WTC11 (cell line): ENCODE measurements at regions not wholly inside any gene's neighbourhood (a gene's known extent, or its start where the extent isn't known, plus 50 kb on each side); places are given as distances from the start of the nearest gene placed in this dataset.

ENCODE experiments used
- ATAC-seq: fragments of 200-7000 bp; cut with Tn5 transposase; 2 replicates; pipeline ENCODE4 v1.10.0; 2021; ENCODE audit warnings: mild to moderate bottlenecking, moderate library complexity
- CTCF ChIA-PET: fragments of 300-600 bp; sonication (Branson Sonifier 250); formaldehyde crosslinking; loops from one replicate; lab custom pipeline; 2021; ENCODE audit warnings: antibody characterized with exemption; lab: Charles Lee
- POLR2A ChIA-PET: fragments of 350-600 bp; sonication (Branson Sonifier 250); formaldehyde crosslinking; loops from one replicate; lab custom pipeline; 2021; ENCODE audit warnings: antibody characterized with exemption; lab: Charles Lee
- DNase-seq: peaks from one replicate; pipeline ENCODE4 v3.0.0; 2021; ENCODE audit warnings: low spot score
- H3K27ac Mint-ChIP-seq: 2 replicates; pipeline ENCODE4 v1.8.0; 2021; ENCODE audit warnings: mixed read lengths
- H3K27me3 Mint-ChIP-seq: 2 replicates; pipeline ENCODE4 v1.8.0; 2021; ENCODE audit warnings: low read depth, mild to moderate bottlenecking, moderate library complexity, mixed read lengths
- H3K36me3 Mint-ChIP-seq: 2 replicates; pipeline ENCODE4 v1.8.0; 2021; ENCODE audit warnings: mixed read lengths
- H3K4me1 Mint-ChIP-seq: 2 replicates; pipeline ENCODE4 v1.8.0; 2022; ENCODE audit warnings: mixed read lengths
- H3K4me3 Mint-ChIP-seq: 2 replicates; pipeline ENCODE4 v1.8.0; 2021; ENCODE audit warnings: mild to moderate bottlenecking, moderate library complexity, mixed read lengths
- H3K9me3 Mint-ChIP-seq: 2 replicates; pipeline ENCODE4 v1.8.0; 2021; ENCODE audit warnings: mixed read lengths
- ATF1 ChIP-seq: sonication (generic); formaldehyde crosslinking; IDR thresholded peaks from 2 replicates; pipeline ENCODE4 v1.8.1; 2023; ENCODE audit warnings: mild to moderate bottlenecking, moderate library complexity, missing genetic modification reagents
- CREB1 ChIP-seq: sonication (generic); formaldehyde crosslinking; IDR thresholded peaks from 2 replicates; pipeline ENCODE4 v1.8.0; 2023; ENCODE audit warnings: mild to moderate bottlenecking, missing genetic modification reagents
- EMX1 ChIP-seq: fragments of 250-450 bp; sonication (Bioruptor Pico); IDR thresholded peaks from 2 replicates; pipeline ENCODE4 v1.8.0; 2021; ENCODE audit warnings: mild to moderate bottlenecking
- ETV6 ChIP-seq: sonication (generic); formaldehyde crosslinking; IDR thresholded peaks from 2 replicates; pipeline ENCODE4 v1.8.1; 2022; ENCODE audit warnings: mild to moderate bottlenecking, missing genetic modification reagents
- FOXJ3 ChIP-seq: sonication (generic); formaldehyde crosslinking; IDR thresholded peaks from 2 replicates; pipeline ENCODE4 v1.9.0; 2021; ENCODE audit warnings: missing genetic modification reagents, mild to moderate bottlenecking, borderline replicate concordance
- GRHL2 ChIP-seq: fragments of 250-450 bp; sonication (Bioruptor Pico); IDR thresholded peaks from 2 replicates; pipeline ENCODE4 v1.8.0; 2022; ENCODE audit warnings: mild to moderate bottlenecking, moderate library complexity; ENCODE audit not compliant: insufficient replicate concordance, severe bottlenecking
- IRF2 ChIP-seq: sonication (generic); formaldehyde crosslinking; IDR thresholded peaks from 2 replicates; pipeline ENCODE4 v1.8.0; 2022; ENCODE audit warnings: low read depth, missing genetic modification reagents, borderline replicate concordance
- MXD4 ChIP-seq: fragments of 250-450 bp; sonication (Bioruptor Pico); IDR thresholded peaks from 2 replicates; pipeline ENCODE4 v1.8.0; 2021; ENCODE audit warnings: mild to moderate bottlenecking, moderate library complexity, borderline replicate concordance
- MYBL2 ChIP-seq: sonication (generic); formaldehyde crosslinking; IDR thresholded peaks from 2 replicates; pipeline ENCODE4 v1.8.1; 2023; ENCODE audit warnings: mild to moderate bottlenecking, moderate library complexity, missing genetic modification reagents
- NFATC4 ChIP-seq: fragments of 250-450 bp; sonication (Bioruptor Pico); IDR thresholded peaks from 2 replicates; pipeline ENCODE4 v1.9.0; 2021; ENCODE audit warnings: mild to moderate bottlenecking
- NR2C2 ChIP-seq: sonication (generic); formaldehyde crosslinking; IDR thresholded peaks from 2 replicates; pipeline ENCODE4 v1.8.0; 2022; ENCODE audit warnings: mild to moderate bottlenecking, missing genetic modification reagents
- NR3C1 ChIP-seq: sonication (generic); formaldehyde crosslinking; conservative IDR thresholded peaks from 2 replicates; pipeline ENCODE4 v1.8.1; 2023; ENCODE audit warnings: low read depth, mild to moderate bottlenecking, missing genetic modification reagents
- TEAD1 ChIP-seq: sonication (generic); formaldehyde crosslinking; IDR thresholded peaks from 2 replicates; pipeline ENCODE4 v1.8.0; 2022; ENCODE audit warnings: mild to moderate bottlenecking, missing genetic modification reagents
- TEAD4 ChIP-seq: sonication (generic); formaldehyde crosslinking; IDR thresholded peaks from 2 replicates; pipeline ENCODE4 v1.8.0; 2022; ENCODE audit warnings: mild to moderate bottlenecking, missing genetic modification reagents
- ZNF121 ChIP-seq: sonication (generic); formaldehyde crosslinking; IDR thresholded peaks from 2 replicates; pipeline ENCODE4 v1.8.0; 2023; ENCODE audit warnings: missing genetic modification reagents
- ZNF219 ChIP-seq: sonication (generic); formaldehyde crosslinking; IDR thresholded peaks from 2 replicates; pipeline ENCODE4 v1.8.0; 2023; ENCODE audit warnings: missing genetic modification reagents, mild to moderate bottlenecking, borderline replicate concordance
- ZNF232 ChIP-seq: sonication (generic); formaldehyde crosslinking; IDR thresholded peaks from 2 replicates; pipeline ENCODE4 v1.8.0; 2022; ENCODE audit warnings: mild to moderate bottlenecking, missing genetic modification reagents
- ZNF263 ChIP-seq: sonication (generic); formaldehyde crosslinking; IDR thresholded peaks from 2 replicates; pipeline ENCODE4 v1.8.1; 2022; ENCODE audit warnings: low read depth, mild to moderate bottlenecking, moderate library complexity, missing genetic modification reagents
- ZNF317 ChIP-seq: sonication (generic); formaldehyde crosslinking; IDR thresholded peaks from 2 replicates; pipeline ENCODE4 v1.8.1; 2023; ENCODE audit warnings: low read depth, mild to moderate bottlenecking, moderate library complexity, missing genetic modification reagents, borderline replicate concordance
- ZNF423 ChIP-seq: fragments of 250-450 bp; sonication (Bioruptor Pico); IDR thresholded peaks from 2 replicates; pipeline ENCODE4 v2.1.2; 2022; ENCODE audit warnings: mild to moderate bottlenecking, moderate library complexity
- TF ChIP-seq, protein P1 (sequence below): fragments of 250-450 bp; sonication (Bioruptor Pico); conservative IDR thresholded peaks from 2 replicates; pipeline ENCODE4 v1.9.0; 2021; ENCODE audit warnings: mild to moderate bottlenecking
- TF ChIP-seq, protein P2 (sequence below): fragments of 250-450 bp; sonication (Bioruptor Pico); IDR thresholded peaks from 2 replicates; pipeline ENCODE4 v1.9.0; 2021; ENCODE audit warnings: moderate library complexity, mild to moderate bottlenecking, inconsistent platforms, borderline replicate concordance
- TF ChIP-seq, protein P3 (sequence below): sonication (generic); formaldehyde crosslinking; IDR thresholded peaks from 2 replicates; pipeline ENCODE4 v1.8.1; 2023; ENCODE audit warnings: mild to moderate bottlenecking, missing genetic modification reagents
- TF ChIP-seq, protein P4 (sequence below): sonication (generic); formaldehyde crosslinking; IDR thresholded peaks from 2 replicates; pipeline ENCODE4 v1.8.1; 2022; ENCODE audit warnings: missing genetic modification reagents, borderline replicate concordance
- TF ChIP-seq, protein P5 (sequence below): fragments of 250-450 bp; sonication (Bioruptor Pico); IDR thresholded peaks from 2 replicates; pipeline ENCODE4 v2.1.2; 2022; ENCODE audit warnings: mild to moderate bottlenecking, moderate library complexity
- TF ChIP-seq, protein P6 (sequence below): fragments of 250-450 bp; sonication (Bioruptor Pico); IDR thresholded peaks from 2 replicates; pipeline ENCODE4 v1.8.0; 2021; ENCODE audit warnings: mild to moderate bottlenecking

DNA sequence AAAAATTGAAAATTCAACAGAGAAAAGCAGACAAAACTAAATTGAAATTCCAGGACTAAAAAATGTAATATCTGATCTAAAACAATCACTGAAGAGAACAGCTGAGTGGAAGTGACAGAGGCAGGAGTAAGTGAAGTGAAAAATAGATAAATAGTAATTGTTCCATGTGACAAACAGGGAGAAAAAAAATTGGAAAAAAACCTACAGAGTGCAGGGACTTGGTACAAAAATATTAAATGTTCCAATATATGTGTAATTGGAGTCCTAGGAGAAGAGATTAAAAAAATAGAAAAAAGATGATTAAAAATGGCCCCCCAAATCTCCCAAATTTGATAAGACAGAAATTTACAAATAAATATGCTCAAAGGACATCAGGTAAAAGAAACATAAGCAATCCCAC lies 63.4 kb upstream of the NAMPT start:
- no peaks in the 10 kb centered on the region; the same call in none of the 2 replicates for H3K27me3 Mint-ChIP-seq
- no peaks in the 10 kb centered on the region for H3K4me1 Mint-ChIP-seq
- no peak for ATAC-seq
- TF ChIP-seq ETV6 (CRISPR knock-in tag): no peak
- TF ChIP-seq ZNF219: no peak
- no peak for TF ChIP-seq IRF2 (CRISPR knock-in tag)
- no peak for TF ChIP-seq CREB1
- TF ChIP-seq FOXJ3 (CRISPR knock-in tag): no peak
- TF ChIP-seq ZNF232: no peak
- no peak for TF ChIP-seq ZNF121
- TF ChIP-seq, protein P1, sequence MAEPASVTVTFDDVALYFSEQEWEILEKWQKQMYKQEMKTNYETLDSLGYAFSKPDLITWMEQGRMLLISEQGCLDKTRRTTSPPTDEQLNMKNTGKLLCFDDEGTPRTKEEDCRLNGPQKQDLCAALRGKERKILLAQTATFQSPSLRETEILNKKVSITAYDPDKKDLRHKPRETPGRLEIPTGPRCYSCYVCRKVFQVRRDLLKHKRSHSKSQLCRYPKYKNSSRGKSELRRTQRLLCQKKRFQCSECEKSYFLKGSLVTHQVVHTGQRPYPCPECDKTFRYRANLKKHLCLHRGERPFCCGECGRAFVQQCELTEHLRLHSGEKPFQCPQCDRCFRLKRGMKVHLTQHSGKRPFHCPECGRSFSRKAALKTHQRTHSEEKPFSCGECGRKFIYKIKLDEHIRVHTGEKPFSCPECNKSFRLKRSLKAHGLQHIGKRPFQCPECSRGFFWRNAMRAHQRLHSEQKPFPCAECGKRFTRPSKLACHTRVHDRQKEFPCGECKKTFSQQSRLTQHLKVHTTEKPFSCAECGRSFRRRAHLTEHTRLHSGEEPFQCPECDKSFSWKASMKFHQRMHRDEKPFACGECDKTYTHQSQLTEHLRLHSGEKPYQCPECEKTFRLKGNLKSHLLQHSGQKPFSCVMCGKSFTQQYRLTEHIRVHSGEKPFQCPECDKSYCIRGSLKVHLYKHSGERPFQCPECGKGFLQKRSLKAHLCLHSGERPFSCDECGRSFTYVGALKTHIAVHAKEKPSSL: no peak
- no peak for TF ChIP-seq NR2C2 (CRISPR knock-in tag)
- TF ChIP-seq MXD4 (CRISPR knock-in tag): no peak
- no peak for TF ChIP-seq NR3C1 (CRISPR knock-in tag)
- no peak for TF ChIP-seq GRHL2 (CRISPR knock-in tag)
- TF ChIP-seq ZNF317 (CRISPR knock-in tag): no peak
- TF ChIP-seq TEAD1 (CRISPR knock-in tag): no peak
- TF ChIP-seq MYBL2 (CRISPR knock-in tag): no peak
- TF ChIP-seq, protein P2, sequence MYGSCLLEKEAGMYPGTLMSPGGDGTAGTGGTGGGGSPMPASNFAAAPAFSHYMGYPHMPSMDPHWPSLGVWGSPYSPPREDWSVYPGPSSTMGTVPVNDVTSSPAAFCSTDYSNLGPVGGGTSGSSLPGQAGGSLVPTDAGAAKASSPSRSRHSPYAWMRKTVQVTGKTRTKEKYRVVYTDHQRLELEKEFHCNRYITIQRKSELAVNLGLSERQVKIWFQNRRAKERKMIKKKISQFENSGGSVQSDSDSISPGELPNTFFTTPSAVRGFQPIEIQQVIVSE (CRISPR knock-in tag): no peak
- TF ChIP-seq, protein P3, sequence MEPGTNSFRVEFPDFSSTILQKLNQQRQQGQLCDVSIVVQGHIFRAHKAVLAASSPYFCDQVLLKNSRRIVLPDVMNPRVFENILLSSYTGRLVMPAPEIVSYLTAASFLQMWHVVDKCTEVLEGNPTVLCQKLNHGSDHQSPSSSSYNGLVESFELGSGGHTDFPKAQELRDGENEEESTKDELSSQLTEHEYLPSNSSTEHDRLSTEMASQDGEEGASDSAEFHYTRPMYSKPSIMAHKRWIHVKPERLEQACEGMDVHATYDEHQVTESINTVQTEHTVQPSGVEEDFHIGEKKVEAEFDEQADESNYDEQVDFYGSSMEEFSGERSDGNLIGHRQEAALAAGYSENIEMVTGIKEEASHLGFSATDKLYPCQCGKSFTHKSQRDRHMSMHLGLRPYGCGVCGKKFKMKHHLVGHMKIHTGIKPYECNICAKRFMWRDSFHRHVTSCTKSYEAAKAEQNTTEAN (CRISPR knock-in tag): no peak
- TF ChIP-seq, protein P4, sequence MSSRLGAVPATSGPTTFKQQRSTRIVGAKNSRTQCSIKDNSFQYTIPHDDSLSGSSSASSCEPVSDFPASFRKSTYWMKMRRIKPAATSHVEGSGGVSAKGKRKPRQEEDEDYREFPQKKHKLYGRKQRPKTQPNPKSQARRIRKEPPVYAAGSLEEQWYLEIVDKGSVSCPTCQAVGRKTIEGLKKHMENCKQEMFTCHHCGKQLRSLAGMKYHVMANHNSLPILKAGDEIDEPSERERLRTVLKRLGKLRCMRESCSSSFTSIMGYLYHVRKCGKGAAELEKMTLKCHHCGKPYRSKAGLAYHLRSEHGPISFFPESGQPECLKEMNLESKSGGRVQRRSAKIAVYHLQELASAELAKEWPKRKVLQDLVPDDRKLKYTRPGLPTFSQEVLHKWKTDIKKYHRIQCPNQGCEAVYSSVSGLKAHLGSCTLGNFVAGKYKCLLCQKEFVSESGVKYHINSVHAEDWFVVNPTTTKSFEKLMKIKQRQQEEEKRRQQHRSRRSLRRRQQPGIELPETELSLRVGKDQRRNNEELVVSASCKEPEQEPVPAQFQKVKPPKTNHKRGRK (CRISPR knock-in tag): no peak
- no peak for TF ChIP-seq ATF1 (CRISPR knock-in tag)
- TF ChIP-seq, all 79 proteins: peak for 0
- Mint-ChIP-seq H3K36me3 (peaks cover 5% of the 10 kb centered on the region; the same call in 1 of the 2 replicates), H3K4me3 (no peak overlapping the region), H3K9me3 (peaks cover 42% of the 10 kb centered on the region), H3K27ac (no peak overlapping the region)
- POLR2A ChIA-PET: interaction anchor here (0.7 kb wide), 1 partner anchor 416 kb away, joined by 4 read pairs; no protein-coding TSS in a partner anchor
- CTCF ChIA-PET: no interaction called here
- DNase-seq: no peak

DNA sequence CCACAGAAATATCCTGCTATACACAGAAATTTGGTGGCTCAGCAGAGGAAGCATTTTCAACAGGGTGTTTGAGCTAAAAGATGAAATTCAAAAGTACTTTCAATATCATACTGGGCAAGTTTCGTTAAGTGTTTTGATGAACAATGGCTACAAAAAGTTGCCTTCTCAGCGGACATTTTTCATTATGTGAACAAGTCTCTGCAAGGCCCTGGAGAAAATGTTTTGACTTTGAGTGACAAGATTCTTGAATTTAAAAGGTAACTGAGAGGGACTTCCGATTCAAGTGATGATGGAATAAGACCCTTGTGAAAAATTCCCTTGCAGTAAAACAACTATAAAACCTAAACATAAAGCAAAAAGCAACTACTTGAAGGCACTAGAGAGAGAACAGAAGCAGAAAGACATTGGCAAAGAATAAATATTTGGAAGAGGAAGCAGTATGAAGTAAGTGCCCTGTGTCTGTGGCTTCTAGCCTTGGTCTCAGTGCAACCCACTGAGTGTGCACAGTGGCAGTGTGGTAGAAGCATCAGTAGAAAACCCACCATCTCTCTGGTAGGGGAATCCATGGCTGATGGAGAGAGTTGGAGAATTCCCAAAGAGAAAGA lies 62.5 kb upstream of the NAMPT start:
- no peak for ATAC-seq
- no peak for TF ChIP-seq TEAD4 (CRISPR knock-in tag)
- TF ChIP-seq, protein P5, sequence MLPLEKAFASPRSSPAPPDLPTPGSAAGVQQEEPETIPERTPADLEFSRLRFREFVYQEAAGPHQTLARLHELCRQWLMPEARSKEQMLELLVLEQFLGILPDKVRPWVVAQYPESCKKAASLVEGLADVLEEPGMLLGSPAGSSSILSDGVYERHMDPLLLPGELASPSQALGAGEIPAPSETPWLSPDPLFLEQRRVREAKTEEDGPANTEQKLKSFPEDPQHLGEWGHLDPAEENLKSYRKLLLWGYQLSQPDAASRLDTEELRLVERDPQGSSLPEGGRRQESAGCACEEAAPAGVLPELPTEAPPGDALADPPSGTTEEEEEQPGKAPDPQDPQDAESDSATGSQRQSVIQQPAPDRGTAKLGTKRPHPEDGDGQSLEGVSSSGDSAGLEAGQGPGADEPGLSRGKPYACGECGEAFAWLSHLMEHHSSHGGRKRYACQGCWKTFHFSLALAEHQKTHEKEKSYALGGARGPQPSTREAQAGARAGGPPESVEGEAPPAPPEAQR (CRISPR knock-in tag): no peak
- TF ChIP-seq, protein P1: no peak
- no peak for TF ChIP-seq ZNF219
- TF ChIP-seq TEAD1 (CRISPR knock-in tag): no peak
- TF ChIP-seq ZNF232: no peak
- TF ChIP-seq EMX1 (CRISPR knock-in tag): no peak
- no peak for TF ChIP-seq NFATC4 (CRISPR knock-in tag)
- TF ChIP-seq ZNF263 (CRISPR knock-in tag): no peak
- TF ChIP-seq ZNF423: no peak
- TF ChIP-seq, protein P6, sequence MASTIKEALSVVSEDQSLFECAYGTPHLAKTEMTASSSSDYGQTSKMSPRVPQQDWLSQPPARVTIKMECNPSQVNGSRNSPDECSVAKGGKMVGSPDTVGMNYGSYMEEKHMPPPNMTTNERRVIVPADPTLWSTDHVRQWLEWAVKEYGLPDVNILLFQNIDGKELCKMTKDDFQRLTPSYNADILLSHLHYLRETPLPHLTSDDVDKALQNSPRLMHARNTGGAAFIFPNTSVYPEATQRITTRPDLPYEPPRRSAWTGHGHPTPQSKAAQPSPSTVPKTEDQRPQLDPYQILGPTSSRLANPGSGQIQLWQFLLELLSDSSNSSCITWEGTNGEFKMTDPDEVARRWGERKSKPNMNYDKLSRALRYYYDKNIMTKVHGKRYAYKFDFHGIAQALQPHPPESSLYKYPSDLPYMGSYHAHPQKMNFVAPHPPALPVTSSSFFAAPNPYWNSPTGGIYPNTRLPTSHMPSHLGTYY: no peak

More for the DNA sequence above, 62.5 kb upstream of the NAMPT start:
- peaks cover 9% of the 10 kb centered on the region for H3K36me3 Mint-ChIP-seq
- POLR2A ChIA-PET: no interaction called here
- H3K9me3 Mint-ChIP-seq: peaks cover 50% of the 10 kb centered on the region
- H3K27me3 Mint-ChIP-seq: no peaks in the 10 kb centered on the region; the same call in none of the 2 replicates
- DNase-seq: no peak
- H3K4me1 Mint-ChIP-seq: no peaks in the 10 kb centered on the region
- H3K4me3 Mint-ChIP-seq: no peak overlapping the region
- no peak overlapping the region for H3K27ac Mint-ChIP-seq
- CTCF ChIA-PET: no interaction called here
